H1 (cell line): ENCODE measurements at regions not wholly inside any gene's neighbourhood (a gene's known extent, or its start where the extent isn't known, plus 50 kb on each side); places are given as distances from the start of the nearest gene placed in this dataset.

Experiments used
- CTCF ChIA-PET: fragments of 300-600 bp; sonication (Branson Sonifier 250); formaldehyde crosslinking; loops from one replicate; lab custom pipeline; 2021; ENCODE audit not compliant: partially characterized antibody; lab: Charles Lee
- POLR2A ChIA-PET: fragments of 300-600 bp; sonication (Branson Sonifier 250); formaldehyde crosslinking; loops from one replicate; lab custom pipeline; 2021; ENCODE audit warnings: inconsistent platforms; ENCODE audit not compliant: partially characterized antibody; lab: Charles Lee
- DNase-seq, 2 experiments: peaks; one replicate each; pipeline versions ENCODE4 v3.0.0 to v3.0.0-alpha.2; 2010 to 2022; ENCODE audit warnings: low spot score in 2 of 2, low read depth in 1 of 2, mixed read lengths in 1 of 2
- FAIRE-seq: peaks from 2 replicates; lab custom pipeline; 2011; peaks lifted over from hg19 to GRCh38; lab: Jason Lieb, UNC
- H2AFZ ChIP-seq: 2 replicates; pipeline ENCODE4 v1.8.1; 2012; ENCODE audit warnings: low read length, inconsistent platforms
- H2AK5ac ChIP-seq: 2 replicates; pipeline ENCODE4 v1.6.1; 2013; ENCODE audit warnings: low read depth, low read length
- H2BK120ac ChIP-seq: replicated peaks from 2 replicates; pipeline ENCODE3; 2013; ENCODE audit warnings: low read depth, low read length, inconsistent platforms
- H2BK12ac ChIP-seq: 2 replicates; pipeline ENCODE4 v1.6.1; 2013; ENCODE audit warnings: low read depth, low read length
- H2BK15ac ChIP-seq: 2 replicates; pipeline ENCODE4 v1.6.1; 2013; ENCODE audit warnings: low read length
- H2BK20ac ChIP-seq: 2 replicates; pipeline ENCODE4 v1.6.1; 2013; ENCODE audit warnings: low read length
- H2BK5ac ChIP-seq: 2 replicates; pipeline ENCODE4 v1.6.1; 2013; ENCODE audit warnings: low read depth, low read length
- H3K14ac ChIP-seq: 2 replicates; pipeline ENCODE4 v1.6.1; 2013; ENCODE audit warnings: inconsistent platforms; ENCODE audit not compliant: insufficient read length
- H3K18ac ChIP-seq: 2 replicates; pipeline ENCODE4 v1.6.1; 2013; ENCODE audit warnings: low read length; ENCODE audit errors: extremely low read depth
- H3K23ac ChIP-seq: 2 replicates; pipeline ENCODE4 v1.6.1; 2013; ENCODE audit warnings: inconsistent platforms; ENCODE audit not compliant: insufficient read length
- H3K23me2 ChIP-seq: 2 replicates; pipeline ENCODE4 v1.6.1; 2013; ENCODE audit warnings: low read depth, low read length
- H3K27ac ChIP-seq: 2 replicates; pipeline ENCODE4 v1.6.1; 2011; ENCODE audit warnings: low read depth, low read length, inconsistent platforms
- H3K27me3 ChIP-seq, 4 experiments: replicated peaks in 1 of 4; 1 replicate in 1 of 4; 2 replicates in 3 of 4; pipeline versions ENCODE4 v1.6.1 to v1.8.1; 2011 to 2013; ENCODE audit warnings: low read length in 3 of 4, mild to moderate bottlenecking in 3 of 4, inconsistent platforms in 2 of 4, mixed read lengths in 2 of 4, moderate library complexity in 1 of 4; ENCODE audit not compliant: control insufficient read depth in 3 of 4, insufficient read depth in 3 of 4; ENCODE audit errors: extremely low read depth in 1 of 4
- H3K36me3 ChIP-seq, 4 experiments: 2 replicates each; pipeline versions ENCODE4 v1.6.1 to v1.8.1; 2011 to 2013; ENCODE audit warnings: mild to moderate bottlenecking in 4 of 4, low read length in 3 of 4, moderate library complexity in 2 of 4, control low read depth in 1 of 4, inconsistent platforms in 1 of 4; ENCODE audit not compliant: insufficient read depth in 4 of 4, control insufficient read depth in 2 of 4
- H3K4ac ChIP-seq: replicated peaks from 2 replicates; pipeline ENCODE3; 2013; ENCODE audit warnings: low read length, low read depth, mixed read lengths, inconsistent platforms; ENCODE audit not compliant: insufficient read length
- H3K4me1 ChIP-seq, 4 experiments: replicated peaks in 1 of 4; 1 replicate in 1 of 4; 2 replicates in 3 of 4; pipeline versions ENCODE4 v1.6.1 to v1.8.1; 2011 to 2013; ENCODE audit warnings: low read length in 3 of 4, inconsistent platforms in 2 of 4, mixed read lengths in 1 of 4; ENCODE audit not compliant: insufficient read depth in 4 of 4, control insufficient read depth in 3 of 4
- H3K4me2 ChIP-seq, 2 experiments: 2 replicates each; pipeline versions ENCODE4 v1.6.1 to v1.8.1; 2011 to 2013; ENCODE audit warnings: low read depth in 2 of 2, low read length in 2 of 2, control low read depth in 1 of 2, inconsistent platforms in 1 of 2, mild to moderate bottlenecking in 1 of 2; ENCODE audit not compliant: insufficient read depth in 1 of 2
- H3K4me3 ChIP-seq, 4 experiments: fragments of 200-600, 300-600 bp in 1 of 4; sonication (generic), shearing (Covaris generic), sonication (Bioruptor Twin) in 1 of 4; 2 replicates each; pipeline versions ENCODE4 v1.5.1 to v1.8.1; 2011 to 2016; ENCODE audit warnings: low read length in 4 of 4, low read depth in 3 of 4, control low read depth in 2 of 4, inconsistent platforms in 2 of 4, mild to moderate bottlenecking in 2 of 4, mixed read lengths in 1 of 4, moderate library complexity in 1 of 4; ENCODE audit not compliant: insufficient read depth in 2 of 4; ENCODE audit errors: extremely low read depth in 1 of 4
- H3K56ac ChIP-seq: replicated peaks from 2 replicates; pipeline ENCODE3; 2013; ENCODE audit warnings: low read depth, mild to moderate bottlenecking, mixed read lengths, low read length, inconsistent platforms; ENCODE audit not compliant: insufficient read length
- H3K79me1 ChIP-seq: 2 replicates; pipeline ENCODE4 v1.6.1; 2013; ENCODE audit warnings: low read depth, low read length, control low read depth
- H3K79me2 ChIP-seq, 2 experiments: 2 replicates each; pipeline versions ENCODE4 v1.6.1 to v1.8.1; 2012 to 2013; ENCODE audit warnings: low read length in 2 of 2, mild to moderate bottlenecking in 2 of 2, inconsistent platforms in 1 of 2; ENCODE audit not compliant: insufficient read depth in 2 of 2, control insufficient read depth in 1 of 2
- H3K9ac ChIP-seq, 4 experiments: replicated peaks in 1 of 4; 1 replicate in 1 of 4; 2 replicates in 3 of 4; pipeline versions ENCODE4 v1.6.1 to v1.8.1; 2011 to 2013; ENCODE audit warnings: low read depth in 3 of 4, low read length in 3 of 4, control low read depth in 2 of 4, mild to moderate bottlenecking in 2 of 4, moderate library complexity in 2 of 4, inconsistent platforms in 1 of 4; ENCODE audit errors: extremely low read depth in 1 of 4
- H3K9me3 ChIP-seq, 2 experiments: 2 replicates each; pipeline versions ENCODE4 v1.6.1 to v1.8.1; 2012 to 2013; ENCODE audit warnings: mild to moderate bottlenecking in 2 of 2, moderate library complexity in 2 of 2, control low read depth in 1 of 2, inconsistent platforms in 1 of 2, low read depth in 1 of 2, low read length in 1 of 2, mixed read lengths in 1 of 2; ENCODE audit not compliant: insufficient read depth in 2 of 2
- H4K20me1 ChIP-seq, 2 experiments: replicated peaks in 1 of 2; 2 replicates each; pipeline versions ENCODE3 to v1.8.1; 2011 to 2013; ENCODE audit warnings: inconsistent platforms in 2 of 2, low read length in 2 of 2, mild to moderate bottlenecking in 1 of 2; ENCODE audit not compliant: insufficient read depth in 2 of 2, control insufficient read depth in 1 of 2
- H4K5ac ChIP-seq: 2 replicates; pipeline ENCODE4 v1.6.1; 2013; ENCODE audit warnings: low read length, low read depth, mixed read lengths, inconsistent platforms; ENCODE audit not compliant: insufficient read length
- H4K8ac ChIP-seq: 2 replicates; pipeline ENCODE4 v1.8.0; 2013; ENCODE audit warnings: mild to moderate bottlenecking, moderate library complexity, low read length, inconsistent platforms; ENCODE audit not compliant: insufficient read depth; ENCODE audit errors: extremely low read depth
- H4K91ac ChIP-seq: replicated peaks from 2 replicates; pipeline ENCODE3; 2013; ENCODE audit warnings: low read length, mixed read lengths, inconsistent platforms; ENCODE audit not compliant: insufficient read length
- ASH2L ChIP-seq: fragments of 200-600, 300-600 bp; sonication (generic); IDR thresholded peaks from one replicate; pipeline ENCODE4 v1.7.1; 2017; ENCODE audit warnings: low read length
- KDM4A ChIP-seq: IDR thresholded peaks from one replicate; pipeline ENCODE4 v1.7.1; 2012; ENCODE audit warnings: low read depth, mild to moderate bottlenecking, moderate library complexity, low read length, inconsistent platforms; ENCODE audit not compliant: severe bottlenecking
- KDM5A ChIP-seq: fragments of 200-600 bp; IDR thresholded peaks from 2 replicates; pipeline ENCODE4 v1.7.1; 2012; ENCODE audit warnings: mild to moderate bottlenecking, low read length, inconsistent platforms, mixed read lengths
- NRF1 ChIP-seq: IDR thresholded peaks from 2 replicates; pipeline ENCODE4 v1.6.1; 2011; ENCODE audit warnings: mild to moderate bottlenecking, low read depth, low read length, improper control_type of control experiment
- PHF8 ChIP-seq: fragments of 200-600 bp; sonication (generic); conservative IDR thresholded peaks from 2 replicates; pipeline ENCODE4 v1.7.1; 2012; ENCODE audit warnings: low read depth, mild to moderate bottlenecking, inconsistent platforms, low read length, moderate library complexity
- RFX5 ChIP-seq: IDR thresholded peaks from 2 replicates; pipeline ENCODE4 v1.6.1; 2011; ENCODE audit warnings: low read depth, low read length, improper control_type of control experiment, borderline replicate concordance
- RNF2 ChIP-seq: fragments of 200-900, 300-1000 bp; sonication (generic); IDR thresholded peaks from 2 replicates; pipeline ENCODE4 v1.7.1; 2016; ENCODE audit warnings: borderline replicate concordance, low read depth, mild to moderate bottlenecking, antibody characterized with exemption, low read length; ENCODE audit not compliant: poor library complexity, severe bottlenecking; ENCODE audit errors: missing control alignments
- SIRT6 ChIP-seq: IDR thresholded peaks from one replicate; pipeline ENCODE4 v1.7.1; 2012; ENCODE audit warnings: low read length, inconsistent platforms
- USF2 ChIP-seq: IDR thresholded peaks from 2 replicates; pipeline ENCODE4 v1.6.1; 2011; ENCODE audit warnings: low read length, improper control_type of control experiment
- WGBS, 2 experiments: shearing (Covaris generic) in 1 of 2; methylation state at CpG; one replicate each; pipeline versions ENCODE4 v1.1.6 to v1.1.7; 2013 to 2015; ENCODE audit warnings: low lambda C conversion rate in 2 of 2, mixed read lengths in 2 of 2, inconsistent platforms in 1 of 2, low coverage in 1 of 2, missing lambda C conversion rate in 1 of 2; ENCODE audit not compliant: insufficient replicate concordance in 2 of 2, insufficient coverage in 1 of 2, insufficient read length in 1 of 2; ENCODE audit errors: extremely low coverage in 1 of 2, missing lambda C conversion rate in 1 of 2; 5-methylcytosine and 5-hydroxymethylcytosine counted together

GRCh38 chr13:32962342-32962741 lies 53.9 kb upstream of the KL start:
- Histone ChIP-seq H2BK120ac (no peak overlapping the region), H4K8ac (no peak overlapping the region), H3K27me3 (peaks cover 0 to 11% (median 0%) of the 10 kb centered on the region in 4 experiments; a peak in 2 of 7 replicates), H3K9me3 (no peaks in the 10 kb centered on the region), H3K4me1 (no peaks in the 10 kb centered on the region), H2BK5ac (no peak overlapping the region), H4K5ac (no peak overlapping the region), H4K91ac (no peak overlapping the region), H2AFZ (no peak overlapping the region), H3K18ac (no peak overlapping the region), H3K4ac (no peak overlapping the region), H3K79me2 (no peaks in the 10 kb centered on the region), H3K14ac (no peak overlapping the region), H3K27ac (no peak overlapping the region), H3K23me2 (no peaks in the 10 kb centered on the region), H2BK12ac (no peak overlapping the region), H3K56ac (no peak overlapping the region), H2AK5ac (no peak overlapping the region), H2BK15ac (no peak overlapping the region), H3K4me3 (no peak overlapping the region), H2BK20ac (no peak overlapping the region), H4K20me1 (no peaks in the 10 kb centered on the region), H3K23ac (no peak overlapping the region), H3K9ac (no peak overlapping the region), H3K79me1 (no peaks in the 10 kb centered on the region), H3K4me2 (no peak overlapping the region), H3K36me3 (no peaks in the 10 kb centered on the region)
- CTCF ChIA-PET: interaction anchor here (0.6 kb wide), 1 partner anchor 115 kb away, joined by 5 read pairs; no protein-coding TSS in a partner anchor
- POLR2A ChIA-PET: no interaction called here
- no peak for DNase-seq
- no peak for FAIRE-seq
- 91% methylated on average over 2 of the region's 2 CpGs; no CpG with 5 or more reads in 1 of the 2 experiments for WGBS, 2 experiments
- TF ChIP-seq RNF2 (no peak), NRF1 (no peak), ASH2L (no peak), SIRT6 (no peak), USF2 (no peak), PHF8 (no peak), KDM4A (no peak), RFX5 (no peak), KDM5A (no peak)
